GM10266 (cell line): ENCODE measurements at regions not wholly inside any gene's neighbourhood (a gene's known extent, or its start where the extent isn't known, plus 50 kb on each side); places are given as distances from the start of the nearest gene placed in this dataset.

Source experiments
- DNase-seq: peaks from one replicate; pipeline ENCODE4 v3.0.0; 2012; ENCODE audit errors: extremely low spot score
- CTCF ChIP-seq: IDR thresholded peaks from 2 replicates; pipeline ENCODE4 v1.5.1; 2012; ENCODE audit warnings: mild to moderate bottlenecking, low read depth; ENCODE audit not compliant: control insufficient read depth, insufficient read depth; ENCODE audit errors: missing control alignments

GRCh38 chrX:145630081-145630480, 187.5 kb upstream of the SLITRK2 start:
- no peak for DNase-seq
- TF ChIP-seq CTCF, result no peak

- DNase-seq, result no peak
- TF ChIP-seq CTCF, result no peak
Observed at GRCh38 chrX:145630806-145631435, 186.7 kb upstream of the SLITRK2 start.

GRCh38 chrX:145631461-145631951, 186.1 kb upstream of the SLITRK2 start:
- DNase-seq, result no peak
- no peak for TF ChIP-seq CTCF

- TF ChIP-seq CTCF, result no peak
- DNase-seq, result no peak
Observed at GRCh38 chrX:145654486-145654885, 163.1 kb upstream of the SLITRK2 start.

GRCh38 chrX:145673841-145674240, 143.8 kb upstream of the SLITRK2 start:
- TF ChIP-seq CTCF, result no peak
- DNase-seq, result no peak

- TF ChIP-seq CTCF, result no peak
- DNase-seq, result no peak
Observed at GRCh38 chrX:145677109-145677817, 140.4 kb upstream of the SLITRK2 start.
